Right ventricle myocardium inferior (tissue), 1 donor: ENCODE measurements at regions not wholly inside any gene's neighbourhood (a gene's known extent, or its start where the extent isn't known, plus 50 kb on each side); places are given as distances from the start of the nearest gene placed in this dataset.
A peak's percentile ranks its signal among the peaks of the same experiment; 100 is the strongest.

Experiments
- ATAC-seq: fragments of 200-7000 bp; cut with Tn5 transposase; one replicate; pipeline ENCODE4 v1.9.1; 2020; ENCODE audit warnings: mild to moderate bottlenecking, moderate library complexity
- DNase-seq: peaks from one replicate; pipeline ENCODE4 v3.0.0; 2021; ENCODE audit errors: missing footprints
- intact Hi-C: fragments of 100-400 bp; cut with DNase I; formaldehyde crosslinking; loops from one replicate; pipeline ENCODE4 v1.11.0; 2022
- donor health status: DM: no; HTN: yes; CAD: no; lungs with severe emphysema.

- no peak for DNase-seq
- ATAC-seq = no peak
- intact Hi-C loops = no loop called here
Observed at GRCh38 chr10:130809761-130810515, 501.6 kb downstream of the TCERG1L start.

DNA sequence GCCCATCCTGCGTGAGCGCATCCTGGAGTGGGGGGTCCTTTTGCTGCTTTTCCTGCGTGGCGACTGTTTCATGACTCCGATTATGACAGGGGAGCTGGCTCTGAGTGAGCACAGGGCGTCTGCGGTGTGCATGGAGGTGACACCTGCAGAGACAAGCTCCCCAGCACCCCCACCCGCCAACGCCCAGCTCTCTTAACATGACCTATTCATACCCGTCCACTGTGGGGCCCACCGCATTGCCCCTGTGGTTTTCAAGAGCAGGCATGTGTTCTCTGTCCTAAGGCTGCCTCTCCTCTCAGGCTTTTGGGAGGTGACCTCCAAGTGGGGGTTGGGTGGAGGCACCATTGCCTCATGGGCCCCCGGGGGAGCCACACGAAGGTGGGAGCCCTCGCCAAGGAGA is 500.7 kb downstream of the TCERG1L start:
- no peak for ATAC-seq
- DNase-seq = no peak
- intact Hi-C loops = no loop called here

- DNase-seq = no peak
- intact Hi-C loops = no loop called here
Observed at GRCh38 chr10:130812381-130813148, 499.0 kb downstream of the TCERG1L start.

GRCh38 chr10:130814610-130815009 is 496.9 kb downstream of the TCERG1L start:
- intact Hi-C loops = no loop called here
- DNase-seq (no peak), ATAC-seq (no peak)

More at GRCh38 chr10:130812381-130813148, 499.0 kb downstream of the TCERG1L start:
- no peak for ATAC-seq

DNA sequence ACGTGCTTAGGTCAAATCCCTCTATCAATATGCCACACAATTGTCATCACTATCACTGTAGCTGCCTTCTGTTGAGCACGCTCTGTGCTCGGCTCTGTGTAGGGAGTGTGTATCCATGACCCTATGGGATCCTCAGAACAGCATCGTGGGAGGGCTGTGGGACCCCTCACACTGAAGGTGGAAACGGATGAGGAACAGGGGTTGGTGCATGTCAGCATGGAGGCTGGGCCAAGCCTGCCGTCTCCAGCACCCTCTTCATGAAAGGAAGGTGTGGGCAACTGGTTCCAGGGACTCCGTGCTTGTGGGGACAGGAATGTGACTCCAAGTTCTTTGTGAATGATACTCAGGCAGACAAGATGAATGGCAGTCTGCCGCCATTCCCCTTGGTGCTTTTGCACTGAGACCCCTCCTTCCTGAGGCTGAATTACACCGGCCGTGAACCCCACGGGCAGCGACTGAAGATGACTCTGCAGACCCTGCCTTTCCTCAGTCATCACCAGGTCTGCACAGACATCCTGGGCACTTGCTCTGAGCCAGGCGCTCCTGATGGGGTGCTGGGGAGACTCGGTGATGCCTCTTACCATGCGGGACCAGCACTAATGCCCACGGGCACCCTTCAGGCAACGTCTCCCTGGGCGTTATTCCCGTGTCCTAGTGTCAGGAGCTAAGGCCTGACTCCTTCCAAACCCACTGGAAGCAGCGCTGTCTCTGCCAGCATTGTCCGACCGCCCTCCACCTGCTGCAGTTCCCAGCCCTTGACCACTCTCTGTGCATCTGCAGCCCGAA is 495.2 kb downstream of the TCERG1L start:
- intact Hi-C loops = no loop called here
- no peak for ATAC-seq
- DNase-seq = no peak

- intact Hi-C loops = no loop called here
- no peak for ATAC-seq
- DNase-seq = no peak
Observed at GRCh38 chr10:130817046-130817624, 494.4 kb downstream of the TCERG1L start.

GRCh38 chr10:130817674-130818073 is 493.8 kb downstream of the TCERG1L start:
- ATAC-seq (no peak), DNase-seq (no peak)
- intact Hi-C loops = no loop called here

DNA sequence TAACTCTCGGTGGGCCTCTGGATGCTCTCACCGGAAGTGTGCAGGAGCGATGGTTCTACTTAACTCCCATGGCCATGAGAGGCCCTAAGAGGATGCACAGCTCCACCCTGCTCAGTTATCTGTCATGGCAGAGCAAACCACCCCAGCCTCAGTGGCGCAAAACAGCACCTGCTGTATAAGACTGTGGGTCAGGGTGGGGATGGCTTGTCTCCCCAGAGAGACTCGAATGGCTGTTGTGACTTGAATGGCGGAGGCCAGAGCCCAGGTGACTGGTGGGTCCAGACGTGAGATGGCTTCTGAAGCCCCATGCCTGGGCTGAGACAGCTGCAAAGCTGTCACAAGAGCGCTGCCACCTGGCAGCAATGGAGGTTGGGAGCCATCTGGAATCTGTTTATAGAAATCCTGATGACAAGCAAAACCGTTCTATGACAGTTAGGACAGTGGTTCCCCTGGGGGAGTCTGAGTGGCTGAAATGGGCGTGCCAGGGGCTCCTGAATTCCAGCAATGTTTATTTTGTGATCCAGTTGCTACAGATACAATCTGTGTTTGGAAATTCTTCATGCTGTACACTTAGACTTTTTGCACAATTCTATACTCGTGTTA is 490.5 kb downstream of the TCERG1L start:
- peak; percentile 57 for ATAC-seq
- intact Hi-C loops = no loop called here
- no peak for DNase-seq

GRCh38 chr10:130824230-130825014 is 487.1 kb downstream of the TCERG1L start:
- ATAC-seq = no peak
- no peak for DNase-seq
- intact Hi-C loops = no loop called here

- ATAC-seq = no peak
- intact Hi-C loops = no loop called here
Observed at GRCh38 chr10:130833596-130833995, 477.9 kb downstream of the TCERG1L start.

DNA sequence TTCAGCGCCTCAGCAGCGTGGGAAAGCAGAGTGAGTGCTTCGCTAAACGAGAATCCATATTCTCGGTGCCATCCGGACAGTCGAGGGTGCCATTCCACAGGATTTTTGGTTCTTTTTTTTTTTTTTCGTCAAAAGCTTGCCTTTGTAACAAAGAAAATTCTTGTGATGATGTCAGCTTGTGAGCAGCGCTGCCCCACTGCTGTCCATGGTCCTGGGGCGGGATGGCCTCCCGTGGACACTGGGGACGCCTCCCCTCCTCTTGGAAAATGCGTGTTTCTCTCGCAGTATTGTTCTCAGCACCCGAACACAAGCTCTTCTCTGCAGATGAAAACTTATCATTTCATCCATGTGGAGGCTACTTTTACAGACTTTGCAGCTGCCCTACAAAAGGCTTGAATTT is 477.4 kb downstream of the TCERG1L start:
- no peak for DNase-seq
- no peak for ATAC-seq
- intact Hi-C loops = no loop called here

More at GRCh38 chr10:130833596-130833995, 477.9 kb downstream of the TCERG1L start:
- no peak for DNase-seq

GRCh38 chr10:130834573-130834972 is 476.9 kb downstream of the TCERG1L start:
- ATAC-seq = no peak
- no peak for DNase-seq
- intact Hi-C loops = no loop called here

DNA sequence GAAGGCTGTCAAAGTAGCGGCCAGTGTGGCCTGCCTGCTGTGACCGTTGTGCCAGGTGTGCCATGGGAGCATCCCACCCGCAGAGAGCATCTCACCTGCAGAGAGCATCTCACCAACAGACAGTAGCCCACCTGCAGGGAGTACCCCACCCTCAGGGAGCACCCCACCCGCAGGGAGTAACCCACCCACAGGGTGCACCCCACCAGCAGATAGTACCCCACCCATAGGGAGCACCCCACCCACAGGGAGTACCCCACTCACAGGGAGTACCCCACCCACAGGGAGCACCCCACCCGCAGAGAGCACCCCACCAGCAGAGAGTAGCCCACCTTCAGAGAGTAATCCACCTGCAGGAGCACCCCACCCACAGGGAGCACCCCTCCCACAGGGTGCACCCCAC is 476.5 kb downstream of the TCERG1L start:
- DNase-seq = no peak
- ATAC-seq = no peak
- intact Hi-C loops = no loop called here

DNA sequence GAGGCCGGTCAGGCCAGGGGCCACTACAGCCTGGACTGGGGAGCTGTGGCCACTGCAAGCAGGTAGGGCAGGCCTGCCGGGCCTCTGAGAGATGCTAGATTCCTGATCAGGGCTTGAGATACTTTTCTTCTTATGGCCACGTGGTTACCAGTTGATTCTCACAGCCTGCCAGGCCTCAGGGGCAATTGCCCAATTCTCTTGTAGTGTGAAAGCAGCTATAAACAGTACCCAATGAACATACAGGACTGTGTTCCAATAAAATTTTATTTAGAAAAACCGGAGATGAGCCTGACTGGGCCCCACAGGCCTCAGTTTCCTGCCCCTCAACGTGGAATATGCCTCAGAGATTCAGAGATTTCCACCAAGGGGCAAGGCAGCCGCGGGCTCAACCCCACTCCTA is 475.2 kb downstream of the TCERG1L start:
- intact Hi-C loops = no loop called here
- ATAC-seq (no peak), DNase-seq (no peak)

DNA sequence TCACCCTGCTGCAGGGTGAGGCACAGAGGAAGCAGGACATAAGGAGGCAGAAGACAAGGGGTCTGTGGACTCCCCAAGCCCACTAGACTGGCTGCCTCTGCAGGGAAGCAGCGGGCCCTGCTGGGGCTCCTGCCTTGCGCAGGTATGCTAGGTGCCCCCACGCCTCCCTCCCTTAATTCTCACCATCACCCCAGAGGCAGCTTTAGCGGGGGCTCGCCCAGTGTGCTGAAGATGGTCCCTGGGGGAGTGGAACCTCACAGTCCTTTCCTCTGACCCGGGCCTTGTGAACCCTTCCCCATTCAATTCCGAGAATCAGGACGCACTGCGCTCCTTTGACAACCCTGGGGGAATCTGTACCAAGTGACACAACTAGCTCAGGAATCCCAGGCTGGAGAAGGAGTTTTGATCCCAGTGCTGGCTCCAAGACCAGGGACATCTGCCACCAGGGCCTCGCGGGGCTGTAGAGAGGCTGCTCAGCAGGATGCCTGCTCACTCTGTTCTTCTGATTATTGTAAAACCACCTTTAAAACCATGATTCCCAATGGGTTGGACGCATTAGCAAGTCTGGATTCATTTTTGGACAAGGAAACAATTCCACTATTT is 468.4 kb downstream of the TCERG1L start:
- intact Hi-C loops = no loop called here
- no peak for ATAC-seq
- DNase-seq = no peak

DNA sequence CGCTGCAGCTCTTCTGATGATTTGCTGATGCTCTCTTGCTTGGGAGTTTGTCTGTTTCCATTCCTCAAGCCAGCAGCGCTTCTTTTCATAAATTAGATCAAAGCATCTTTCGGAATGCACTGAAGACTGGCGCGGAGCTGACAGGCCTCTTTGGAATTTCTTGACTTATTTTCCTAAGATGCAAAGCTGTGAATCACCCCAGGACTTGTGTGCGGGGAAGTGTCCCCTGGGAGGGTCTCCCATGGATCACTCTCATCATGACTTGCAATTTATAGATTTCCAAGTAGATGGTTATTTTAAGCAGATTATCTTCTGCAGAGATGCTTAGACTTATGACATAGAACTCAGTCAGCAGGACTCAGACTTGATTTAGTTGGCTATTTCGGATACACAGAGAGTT is 467.2 kb downstream of the TCERG1L start:
- intact Hi-C loops = no loop called here
- no peak for DNase-seq

DNA sequence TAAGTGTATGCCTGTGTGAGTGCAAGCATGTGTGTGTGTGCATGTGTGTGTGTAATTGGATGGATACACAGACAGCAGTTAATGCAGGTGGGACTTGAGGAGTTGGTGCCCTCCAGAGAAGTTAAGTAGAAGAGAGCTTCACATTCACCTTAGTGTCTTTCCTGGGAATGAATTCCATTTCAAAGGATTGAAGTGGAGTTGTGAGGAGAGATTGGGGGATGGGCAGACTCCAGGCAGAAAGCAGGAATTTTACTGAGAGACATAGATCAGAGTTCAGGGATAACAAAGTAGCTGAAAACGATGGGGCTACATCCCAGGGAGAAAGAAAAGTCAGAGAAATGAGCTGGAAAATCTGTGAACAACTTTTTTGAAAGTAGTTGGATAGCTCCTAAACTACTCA is 464.4 kb downstream of the TCERG1L start:
- intact Hi-C loops = no loop called here

More for the DNA sequence above, 467.2 kb downstream of the TCERG1L start:
- no peak for ATAC-seq

DNA sequence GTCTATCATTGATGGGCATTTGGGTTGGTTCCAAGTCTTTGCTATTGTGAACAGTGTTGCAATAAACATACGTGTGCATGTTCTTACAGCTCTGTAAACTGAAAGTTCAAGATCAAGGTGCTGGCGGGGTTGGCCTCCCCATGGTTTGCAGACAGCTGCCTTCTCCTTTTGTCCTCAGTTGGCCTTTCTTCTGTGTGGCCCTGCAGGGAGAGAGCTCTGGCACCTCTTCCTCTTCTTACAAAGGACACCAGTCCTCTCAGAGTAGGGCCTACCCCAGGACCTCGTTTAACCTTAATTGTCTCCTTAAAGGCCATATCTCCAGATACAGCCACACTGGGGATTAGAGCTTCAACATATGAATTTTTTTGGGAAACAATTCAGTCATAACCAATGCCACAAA is 462.7 kb downstream of the TCERG1L start:
- ATAC-seq (no peak), DNase-seq (no peak)
- intact Hi-C loops = no loop called here

More for the DNA sequence above, 464.4 kb downstream of the TCERG1L start:
- DNase-seq = no peak
- no peak for ATAC-seq
